ENCODE measurements at regions not wholly inside any gene's neighbourhood (a gene's known extent, or its start where the extent isn't known, plus 50 kb on each side); places are given as distances from the start of the nearest gene placed in this dataset.

GRCh38 chr10:106402458-106402857, 762.0 kb downstream of the SORCS1 start:
- Histone ChIP-seq H3K36me3 (ENCODE audit: low read length) (no peaks in the 10 kb centered on the region), H3K27me3 (ENCODE audit: low read length) (no peaks in the 10 kb centered on the region), H3K79me2 (ENCODE audit: insufficient read depth, low read length) (no peaks in the 10 kb centered on the region), H3F3A (ENCODE audit: insufficient read depth) (no peaks in the 10 kb centered on the region), H3K9me3 (ENCODE audit: insufficient read depth, low read length) (no peaks in the 10 kb centered on the region), H3K9ac (ENCODE audit: low read length) (no peak overlapping the region), H3K9me2 (replicated peaks; ENCODE audit: insufficient read depth, low read length) (no peaks in the 10 kb centered on the region), H2AFZ (ENCODE audit: low read depth, low read length, severe bottlenecking) (no peak overlapping the region), H3K27ac (ENCODE audit: low read depth, low read length) (no peak overlapping the region), H3K4me2 (ENCODE audit: low read depth, low read length, poor library complexity, severe bottlenecking) (no peak overlapping the region), H3K4me3 (ENCODE audit: insufficient read depth, low read length, poor library complexity, severe bottlenecking) (no peak overlapping the region), H4K20me1 (ENCODE audit: low read depth, low read length) (no peaks in the 10 kb centered on the region)
- TF ChIP-seq CTCF (IDR thresholded peaks at IDR 0.05; ENCODE audit: insufficient read depth, low read length, poor library complexity, severe bottlenecking), result no peak
- TF ChIP-seq EZH2phosphoT487 (conservative IDR thresholded peaks at IDR 0.05; ENCODE audit: low read length), result no peak

GRCh38 chr10:106401967-106402366, 762.5 kb downstream of the SORCS1 start:
- Histone ChIP-seq H3F3A (ENCODE audit: insufficient read depth) (no peaks in the 10 kb centered on the region), H3K79me2 (ENCODE audit: insufficient read depth, low read length) (no peaks in the 10 kb centered on the region), H3K4me2 (ENCODE audit: low read depth, low read length, poor library complexity, severe bottlenecking) (no peak overlapping the region), H3K9ac (ENCODE audit: low read length) (no peak overlapping the region), H3K27ac (ENCODE audit: low read depth, low read length) (no peak overlapping the region), H3K9me2 (replicated peaks; ENCODE audit: insufficient read depth, low read length) (no peaks in the 10 kb centered on the region), H3K4me3 (ENCODE audit: insufficient read depth, low read length, poor library complexity, severe bottlenecking) (no peak overlapping the region), H3K36me3 (ENCODE audit: low read length) (no peaks in the 10 kb centered on the region), H3K9me3 (ENCODE audit: insufficient read depth, low read length) (no peaks in the 10 kb centered on the region), H3K27me3 (ENCODE audit: low read length) (no peaks in the 10 kb centered on the region), H4K20me1 (ENCODE audit: low read depth, low read length) (no peaks in the 10 kb centered on the region), H2AFZ (ENCODE audit: low read depth, low read length, severe bottlenecking) (no peak overlapping the region)
- TF ChIP-seq CTCF (IDR thresholded peaks at IDR 0.05; ENCODE audit: insufficient read depth, low read length, poor library complexity, severe bottlenecking) (no peak), EZH2phosphoT487 (conservative IDR thresholded peaks at IDR 0.05; ENCODE audit: low read length) (no peak)

- H3K27ac ChIP-seq (ENCODE audit: low read depth, low read length), result no peak overlapping the region
- no peaks in the 10 kb centered on the region for H3K79me2 ChIP-seq (ENCODE audit: insufficient read depth, low read length)
- H4K20me1 ChIP-seq (ENCODE audit: low read depth, low read length), result no peaks in the 10 kb centered on the region
- no peaks in the 10 kb centered on the region for H3K9me2 ChIP-seq (replicated peaks; ENCODE audit: insufficient read depth, low read length)
- TF ChIP-seq CTCF (IDR thresholded peaks at IDR 0.05; ENCODE audit: insufficient read depth, low read length, poor library complexity, severe bottlenecking) (no peak), EZH2phosphoT487 (conservative IDR thresholded peaks at IDR 0.05; ENCODE audit: low read length) (no peak)
- no peak overlapping the region for H3K9ac ChIP-seq (ENCODE audit: low read length)
- H3K9me3 ChIP-seq (ENCODE audit: insufficient read depth, low read length), result no peaks in the 10 kb centered on the region
- H3K4me2 ChIP-seq (ENCODE audit: low read depth, low read length, poor library complexity, severe bottlenecking), result no peak overlapping the region
- H3K36me3 ChIP-seq (ENCODE audit: low read length), result no peaks in the 10 kb centered on the region
- no peaks in the 10 kb centered on the region for H3F3A ChIP-seq (ENCODE audit: insufficient read depth)
- H3K4me3 ChIP-seq (ENCODE audit: insufficient read depth, low read length, poor library complexity, severe bottlenecking), result no peak overlapping the region
- no peaks in the 10 kb centered on the region for H3K27me3 ChIP-seq (ENCODE audit: low read length)
- H2AFZ ChIP-seq (ENCODE audit: low read depth, low read length, severe bottlenecking), result no peak overlapping the region
These were observed 763.3 kb downstream of the SORCS1 start for GRCh38 chr10:106401161-106401560.
